ENCODE measurements at regions not wholly inside any gene's neighbourhood (a gene's known extent, or its start where the extent isn't known, plus 50 kb on each side); places are given as distances from the start of the nearest gene placed in this dataset.

DNA sequence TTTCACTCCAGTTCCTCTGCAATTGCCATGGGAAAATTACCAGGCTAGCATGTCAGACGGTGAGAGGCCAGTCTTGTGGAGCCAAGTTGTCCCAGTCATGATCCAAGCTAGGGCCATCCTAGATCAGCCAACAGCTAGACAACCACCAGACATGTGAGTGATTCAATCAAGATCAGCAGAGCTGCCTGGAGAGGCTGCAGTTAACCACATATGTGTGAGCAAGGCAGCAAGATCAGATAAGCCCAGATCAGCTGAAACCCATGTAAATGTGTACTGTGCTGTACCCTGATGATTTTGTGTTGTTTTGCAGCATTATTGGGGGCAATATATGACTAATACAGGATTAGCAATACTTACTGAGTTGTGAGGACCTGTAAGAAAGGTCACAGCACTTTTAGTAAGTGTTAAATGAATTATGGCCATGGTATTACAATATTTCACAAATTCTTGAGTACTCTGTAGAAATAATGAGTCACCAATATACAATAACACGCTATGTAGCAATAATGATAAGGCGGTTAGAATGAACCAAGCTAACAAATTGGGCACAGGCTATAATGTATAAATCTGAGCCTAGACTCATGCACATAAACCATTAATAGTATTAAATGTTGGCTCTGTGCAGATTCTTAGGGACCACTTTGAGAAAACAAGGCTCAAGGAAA lies 91.4 kb downstream of the SUDS3 start:
- no peak for DNase-seq

DNA sequence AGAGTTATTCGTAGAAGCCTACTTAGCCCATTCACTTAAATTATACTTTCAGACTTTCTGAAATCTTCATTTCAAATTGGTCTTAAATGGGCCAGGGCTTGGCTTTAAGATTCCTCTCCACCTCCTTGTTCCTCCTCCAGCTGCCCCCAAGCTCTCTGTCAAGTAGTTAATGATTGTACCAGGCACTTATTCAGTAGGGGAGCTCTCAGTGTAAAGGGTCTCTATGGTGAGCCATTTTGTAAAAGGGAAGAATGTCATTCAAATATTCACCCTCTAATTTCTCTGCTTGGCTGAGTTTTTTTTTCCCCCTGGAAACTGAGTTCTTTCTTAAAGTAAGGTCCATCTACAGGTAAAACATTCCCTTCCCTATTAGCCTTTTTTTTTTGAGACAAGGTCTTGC lies 96.6 kb downstream of the SUDS3 start:
- no peak for DNase-seq

DNA sequence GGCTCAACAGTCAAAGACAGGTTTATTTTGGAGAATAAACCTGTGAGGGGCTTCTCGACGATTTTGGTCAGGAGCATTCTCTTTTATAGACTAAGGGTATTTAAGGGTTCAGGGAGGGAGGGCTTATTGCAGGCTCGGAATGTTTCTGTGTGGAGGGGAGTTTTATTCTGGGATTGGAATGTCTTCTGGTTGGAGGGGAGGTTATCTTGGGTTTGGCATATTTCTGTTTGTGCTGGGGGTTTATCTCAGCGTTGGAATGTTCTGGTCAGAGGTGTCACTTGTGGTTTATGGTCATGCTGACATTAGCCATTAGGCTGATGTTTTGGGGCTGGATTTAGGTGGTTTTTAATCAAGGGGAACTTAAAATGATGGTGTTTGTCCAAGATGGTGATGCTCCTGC lies 103.9 kb downstream of the SUDS3 start:
- DNase-seq = no peak

DNA sequence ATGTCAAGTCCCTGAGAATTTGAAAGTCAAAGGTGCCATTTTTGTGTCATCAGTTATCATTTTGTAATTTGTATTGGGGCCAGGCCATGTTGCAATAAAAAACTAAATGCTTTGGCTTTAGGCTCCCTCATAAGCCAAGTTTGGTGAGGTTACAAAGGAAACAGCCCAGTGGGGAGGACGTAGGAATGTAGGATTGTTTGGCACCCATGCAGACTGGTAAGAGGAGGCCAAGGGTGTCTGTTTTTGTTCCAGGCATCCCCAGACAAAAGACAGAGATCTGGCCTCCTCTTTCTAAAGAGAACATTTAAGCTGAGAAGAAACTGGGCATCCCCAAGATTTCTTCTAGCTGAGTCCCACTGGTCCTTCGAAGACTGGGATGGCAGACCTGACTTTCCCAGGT lies 111.7 kb downstream of the SUDS3 start:
- DNase-seq = no peak

DNA sequence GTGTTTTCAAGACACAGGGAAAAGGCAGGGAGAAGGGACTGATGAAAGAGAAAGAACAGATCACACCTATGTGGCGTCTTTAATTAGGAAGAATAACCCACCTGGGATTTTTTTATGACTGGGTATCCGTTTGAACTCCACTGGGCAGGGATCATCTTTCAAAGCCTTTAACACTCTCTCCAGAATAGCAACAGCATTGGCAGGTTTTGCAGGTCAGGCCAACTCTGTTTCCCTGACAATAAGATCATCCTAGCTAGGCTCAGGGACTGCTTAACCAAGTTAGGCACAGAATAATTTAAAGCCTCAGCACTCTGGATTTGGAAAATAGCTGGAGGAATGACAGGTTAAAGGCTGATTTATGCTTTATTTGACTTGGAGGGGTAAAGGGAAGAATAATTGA lies 117.6 kb downstream of the SUDS3 start:
- peak; percentile 7 for DNase-seq

DNA sequence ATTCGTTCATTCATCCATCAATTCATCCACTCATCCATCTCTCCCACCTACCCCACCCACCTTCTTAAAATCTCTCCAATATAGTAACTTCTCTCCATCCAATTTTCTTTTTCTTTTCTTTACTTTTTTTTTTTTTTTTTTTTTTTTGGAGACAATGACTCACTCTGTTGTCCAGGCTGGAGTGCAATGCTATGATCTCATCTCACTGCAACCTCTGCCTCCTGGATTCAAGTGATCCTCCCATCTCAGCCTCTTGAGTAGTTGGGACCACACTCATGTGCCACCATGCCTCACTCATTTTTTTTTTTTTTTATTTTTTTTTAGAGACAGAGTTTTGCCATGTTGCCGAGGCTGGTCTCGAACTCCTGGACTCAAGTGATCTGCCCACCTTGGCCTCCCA lies 118.4 kb downstream of the SUDS3 start:
- DNase-seq = no peak

DNA sequence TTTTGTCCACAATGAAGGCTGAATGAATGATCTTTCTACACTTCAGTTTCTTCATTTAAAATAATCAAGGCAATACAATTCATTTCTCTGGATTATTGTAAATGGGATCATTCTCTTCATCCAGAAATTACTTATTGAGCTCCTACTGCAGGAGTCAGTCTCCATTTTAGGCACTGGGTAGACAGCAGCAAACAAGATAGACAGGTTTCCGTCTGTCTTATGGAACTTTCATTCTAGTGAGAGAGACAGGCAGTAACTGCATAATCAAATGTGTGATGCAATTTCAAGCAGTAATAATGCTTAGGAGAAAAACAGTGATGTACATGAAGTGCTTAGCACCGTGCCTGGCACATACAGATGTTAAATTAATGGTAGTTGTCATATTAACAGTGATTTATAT lies 118.9 kb downstream of the SUDS3 start:
- DNase-seq = no peak

DNA sequence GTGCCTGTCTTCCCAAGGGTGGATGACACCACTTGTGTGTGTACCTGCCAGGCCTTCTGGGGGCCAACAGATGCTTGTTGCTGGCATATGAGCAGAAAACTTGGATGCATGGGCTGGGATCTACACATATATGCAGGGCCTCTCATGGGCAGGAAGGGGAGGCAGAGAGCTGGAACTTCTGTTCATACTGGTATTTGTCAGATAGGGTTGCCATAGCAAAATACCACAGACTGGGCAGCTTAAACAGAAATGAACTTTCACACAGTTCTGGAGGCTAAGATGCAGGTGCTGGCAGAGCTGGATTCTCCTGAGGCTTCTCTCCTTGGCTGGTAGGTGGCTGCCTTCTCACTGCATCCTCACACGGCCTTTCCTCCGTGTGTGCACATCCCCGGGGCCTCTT lies 121.8 kb downstream of the SUDS3 start:
- DNase-seq = no peak

DNA sequence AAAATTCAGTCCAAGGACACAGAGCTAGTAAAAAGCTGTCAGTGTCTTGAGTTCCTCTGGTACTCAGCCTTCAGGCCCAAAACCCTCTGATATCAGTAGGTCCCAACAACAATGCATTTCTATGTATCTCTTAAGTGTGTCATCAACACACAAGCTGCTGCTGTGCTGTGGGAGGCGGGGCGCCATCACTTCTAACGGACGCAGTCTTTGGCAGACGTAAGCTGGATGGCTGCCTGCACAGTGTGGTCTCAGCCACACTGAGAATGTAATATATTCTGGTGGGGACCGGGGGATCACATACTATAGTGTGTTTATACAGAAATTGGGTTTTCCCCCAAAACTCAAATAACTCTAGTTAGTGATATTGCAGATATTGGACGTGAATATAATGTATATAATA lies 123.9 kb downstream of the SUDS3 start:
- no peak for DNase-seq

DNA sequence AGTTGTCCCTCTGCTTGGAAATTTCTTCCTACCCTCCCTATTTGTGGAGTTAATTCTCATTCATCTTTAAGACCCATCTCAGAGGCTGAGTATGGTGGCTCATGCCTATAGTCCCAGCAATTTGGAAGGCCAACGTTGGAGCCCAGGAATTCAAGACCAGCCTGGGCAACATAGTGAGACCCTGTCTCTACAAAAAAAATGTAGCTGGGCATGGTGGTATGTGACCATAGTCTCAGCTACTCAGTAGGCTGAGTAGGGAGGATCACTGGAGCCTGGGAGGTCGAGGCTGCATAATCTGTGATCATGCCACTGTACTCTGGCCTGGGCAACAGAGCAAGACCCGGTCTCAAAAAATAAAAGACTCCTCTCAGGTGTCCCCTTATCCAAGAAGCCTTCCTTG lies 125.1 kb downstream of the SUDS3 start:
- DNase-seq = no peak

DNA sequence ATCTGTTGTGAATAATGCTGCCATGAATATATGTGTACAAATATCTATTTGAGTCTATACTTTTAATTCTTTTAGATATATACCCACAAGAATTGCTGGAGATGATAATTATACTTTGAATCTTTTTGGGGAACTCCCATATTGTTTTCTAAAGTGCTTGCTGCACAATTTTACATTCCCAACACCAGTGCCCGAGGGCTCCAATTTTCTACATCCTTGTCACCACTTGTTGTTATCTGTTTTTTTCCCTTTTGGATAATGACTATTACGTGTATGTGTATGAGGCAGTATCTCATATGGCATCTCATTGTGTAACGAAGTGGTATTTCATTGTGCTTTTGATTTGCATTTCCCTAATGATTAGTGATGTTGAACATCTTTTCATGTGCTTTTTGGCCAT lies 127.1 kb downstream of the SUDS3 start:
- DNase-seq = no peak

DNA sequence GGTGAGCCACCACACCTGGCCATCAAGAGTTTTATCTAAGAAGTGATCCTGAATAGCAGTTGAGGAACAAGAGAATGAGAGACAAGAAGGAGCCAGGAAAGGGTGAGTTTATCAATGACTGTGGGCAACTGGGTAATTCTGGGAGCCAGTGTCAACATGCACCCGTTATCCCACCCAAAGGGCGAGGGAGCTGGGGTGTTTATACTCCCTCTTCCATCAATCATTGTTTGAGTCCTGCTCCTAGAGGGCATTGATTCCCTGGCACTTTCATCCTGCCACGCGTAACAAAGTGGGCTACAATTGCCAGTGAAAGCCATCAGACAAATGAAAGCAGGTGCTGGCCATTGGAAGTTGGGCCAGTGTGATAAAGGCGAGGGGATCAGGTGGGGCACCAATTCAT lies 136.3 kb downstream of the SUDS3 start:
- no peak for DNase-seq

DNA sequence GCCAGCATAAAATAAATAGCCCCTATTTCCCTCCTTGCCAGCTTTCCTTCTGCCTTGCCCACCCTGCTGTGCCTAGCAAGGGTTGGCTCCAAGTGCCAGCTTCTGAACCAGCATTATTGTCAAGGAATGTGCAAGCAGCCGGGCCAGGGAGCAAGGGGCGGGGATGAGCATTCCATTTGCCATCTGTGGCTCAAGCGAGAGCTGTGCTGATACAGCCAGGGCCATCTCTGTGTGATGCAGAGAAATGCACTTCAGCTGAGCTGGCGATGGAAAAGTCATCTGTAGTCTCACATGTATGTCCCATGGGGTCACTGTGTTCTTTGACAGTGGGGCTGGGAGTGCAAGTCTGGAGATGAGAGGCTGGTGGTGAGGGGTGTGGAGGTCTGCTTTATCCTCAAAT lies 137.3 kb downstream of the SUDS3 start:
- DNase-seq = no peak

DNA sequence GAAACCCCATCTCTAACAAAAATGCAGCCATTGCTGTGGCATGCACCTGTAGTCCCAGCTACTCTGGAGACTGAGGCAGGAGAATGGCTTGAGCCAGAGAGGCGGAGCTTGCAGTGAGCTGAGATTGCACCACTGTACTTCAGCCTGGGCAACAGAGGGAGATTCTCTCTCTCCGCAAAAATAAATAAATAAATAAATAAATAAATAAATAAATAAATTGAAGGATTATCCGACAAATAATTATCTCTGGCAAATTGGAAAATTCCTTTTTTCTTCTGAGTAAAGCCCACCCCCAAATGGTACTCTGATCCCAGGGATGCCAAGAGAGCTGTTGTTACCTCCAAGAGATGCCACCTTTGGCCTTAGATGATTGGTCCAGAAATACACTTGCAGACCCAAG lies 137.9 kb downstream of the SUDS3 start:
- DNase-seq = no peak

DNA sequence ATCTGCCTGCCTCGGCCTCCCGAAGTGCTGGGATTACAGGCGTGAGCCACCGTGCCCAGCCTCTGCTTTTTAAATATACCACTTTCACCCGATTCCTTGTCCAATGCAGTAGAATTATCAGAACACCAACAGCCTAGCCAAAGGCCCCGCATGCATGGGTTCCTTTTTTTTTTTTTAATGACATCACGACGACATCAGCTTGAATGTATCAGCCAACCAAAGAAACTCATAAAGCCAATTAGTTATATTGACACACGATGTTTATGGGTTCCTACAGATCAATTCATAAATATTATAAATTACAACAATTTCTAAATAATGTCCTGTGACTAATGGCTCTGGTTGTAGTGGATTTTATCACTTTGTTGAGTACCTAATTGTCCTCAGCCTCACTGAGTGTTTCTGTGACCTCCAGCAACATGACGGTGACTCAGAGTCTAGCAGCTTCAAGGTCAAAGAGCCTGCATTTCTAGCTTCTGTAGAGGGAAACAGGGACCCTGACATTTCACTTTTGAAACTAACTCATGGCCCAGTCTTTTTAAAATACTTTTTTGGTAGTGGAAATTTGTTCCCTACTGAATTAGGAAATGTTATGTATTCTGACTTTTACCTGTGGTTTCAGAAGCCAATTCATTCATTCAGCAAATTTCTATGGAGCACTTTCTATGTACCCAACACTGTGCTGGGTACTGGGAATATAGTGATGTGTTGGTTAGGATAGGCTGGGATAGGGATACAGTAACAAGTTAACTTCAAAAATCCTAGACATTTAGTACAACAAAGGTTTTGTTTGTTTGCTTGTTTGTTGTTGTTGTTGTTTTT lies 144.1 kb downstream of the SUDS3 start:
- no peak for DNase-seq

DNA sequence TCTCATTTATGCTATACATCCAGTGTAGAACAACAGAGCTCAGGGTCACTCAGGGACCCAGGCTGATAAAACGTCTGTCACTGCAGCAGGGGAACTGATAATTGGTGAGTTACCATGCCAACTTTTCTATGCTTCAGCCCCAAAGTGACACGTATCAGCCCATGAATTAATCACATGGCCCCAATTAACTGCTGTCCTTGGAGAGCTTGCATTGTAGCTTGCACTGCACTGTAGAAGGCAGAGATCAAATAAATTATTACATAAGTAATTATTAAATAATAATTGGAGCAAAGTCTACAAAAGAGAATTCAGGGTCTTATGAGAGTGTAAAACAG lies 144.6 kb downstream of the SUDS3 start:
- no peak for DNase-seq

DNA sequence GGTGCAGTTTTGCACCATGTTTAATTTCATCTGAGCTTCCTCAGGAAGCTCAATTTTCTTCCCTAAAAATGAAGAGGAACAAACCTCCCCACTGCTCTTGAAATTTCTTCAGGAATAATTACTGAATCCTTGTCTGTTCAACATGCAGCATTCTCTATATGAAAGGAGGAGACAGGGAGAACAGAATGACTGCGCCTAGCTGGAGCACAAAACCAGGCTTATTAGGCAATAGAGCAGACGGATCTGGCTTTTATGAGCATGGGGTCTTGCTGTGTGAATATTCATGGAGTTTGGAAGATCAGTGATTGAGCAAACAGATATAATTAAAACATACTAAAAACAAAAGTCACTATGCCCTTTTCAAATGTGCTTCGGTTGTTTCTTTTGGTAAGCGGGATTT lies 148.1 kb downstream of the SUDS3 start:
- DNase-seq = no peak

DNA sequence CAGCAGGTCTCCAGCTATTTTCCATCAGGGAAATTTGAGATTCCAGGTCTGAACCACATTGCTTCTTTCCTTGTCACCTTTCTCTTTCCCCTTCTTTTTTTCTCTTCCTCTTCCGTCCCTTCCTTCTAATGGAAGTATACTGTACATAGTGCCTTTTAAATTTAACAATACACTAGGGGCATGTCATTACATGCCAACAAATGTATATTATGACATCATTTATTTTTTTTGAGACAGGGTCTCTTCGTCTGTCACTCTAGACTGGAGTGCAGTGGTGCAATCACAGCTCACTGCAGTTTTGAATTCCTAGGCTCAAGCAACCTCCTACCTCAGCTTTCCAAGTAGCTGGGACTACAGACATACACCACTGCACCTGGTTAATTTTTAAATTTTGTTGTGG lies 148.9 kb downstream of the SUDS3 start:
- no peak for DNase-seq

DNA sequence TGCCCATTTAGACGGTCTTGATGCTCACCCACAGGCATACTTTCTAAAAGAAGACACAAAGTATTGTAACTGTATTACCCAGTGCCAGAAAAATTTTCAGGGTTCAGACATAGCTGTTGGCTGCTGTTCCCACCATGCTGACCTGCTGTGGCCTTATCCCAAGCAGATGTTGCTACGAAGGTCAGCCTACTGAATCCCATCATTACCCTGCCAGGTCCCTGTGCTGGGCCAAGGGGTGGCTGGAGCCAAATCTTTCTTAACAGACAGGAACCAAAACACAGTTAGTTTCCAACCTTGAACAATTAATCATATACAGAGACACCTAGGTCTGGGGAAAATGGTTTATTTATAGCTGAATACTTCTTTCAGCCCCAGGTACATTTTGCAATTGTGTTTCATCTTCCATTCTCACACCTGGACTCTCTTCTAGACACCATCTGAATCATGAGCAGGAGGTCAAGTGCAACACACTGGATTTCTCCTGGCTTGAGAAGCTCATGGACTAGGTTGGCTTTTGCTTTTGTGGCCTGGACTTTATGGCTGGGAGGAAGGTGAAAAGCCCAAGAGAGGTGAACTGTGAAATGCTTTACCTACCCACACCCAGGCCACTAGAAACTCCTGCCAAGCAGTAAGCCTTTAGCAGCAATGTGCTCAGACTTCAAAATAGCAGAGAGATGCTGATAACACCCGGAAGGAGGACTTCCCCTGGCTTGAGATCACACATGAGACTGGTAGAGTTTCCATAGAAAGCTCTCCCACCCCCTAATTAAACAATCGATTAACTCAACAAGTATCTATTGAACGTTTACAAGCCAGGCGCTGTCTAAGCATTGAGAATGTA lies 150.1 kb downstream of the SUDS3 start:
- DNase-seq = no peak

DNA sequence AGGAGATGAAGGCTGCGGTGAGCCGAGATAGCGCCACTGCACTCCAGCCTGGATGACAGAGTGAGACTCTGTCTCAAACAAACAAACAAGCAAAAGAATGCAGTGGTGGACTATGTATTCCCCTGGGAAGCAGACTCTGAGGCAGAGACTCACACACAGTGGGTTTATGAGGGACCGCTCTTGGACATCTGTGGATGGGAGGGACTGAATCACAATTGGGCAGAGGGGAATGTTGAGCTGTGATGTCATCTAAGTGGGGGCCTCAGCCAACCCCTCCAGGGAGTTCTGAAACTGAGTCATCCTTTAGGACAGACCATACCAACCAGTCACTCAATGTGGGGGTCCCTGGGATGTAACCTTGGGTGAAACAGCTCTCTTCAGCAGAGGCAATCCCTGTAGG lies 151.0 kb downstream of the SUDS3 start:
- DNase-seq = no peak

DNA sequence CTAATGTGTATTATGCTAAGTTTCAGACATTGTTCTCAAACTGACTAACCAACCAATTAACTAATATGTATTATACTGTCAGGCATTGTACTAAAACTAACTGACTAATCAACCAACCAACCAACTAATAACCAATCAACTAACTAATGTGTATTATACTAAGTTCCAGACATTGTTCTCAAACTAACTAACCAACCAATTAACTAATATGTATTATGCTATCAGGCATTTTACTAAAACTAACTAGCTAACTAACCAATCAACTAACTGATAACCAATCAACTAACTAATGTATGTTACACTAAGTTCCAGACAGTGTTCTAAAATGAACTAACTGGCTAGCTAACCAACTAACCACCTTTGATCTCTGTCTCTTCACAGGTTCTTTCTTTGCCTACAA lies 152.3 kb downstream of the SUDS3 start:
- DNase-seq = no peak

DNA sequence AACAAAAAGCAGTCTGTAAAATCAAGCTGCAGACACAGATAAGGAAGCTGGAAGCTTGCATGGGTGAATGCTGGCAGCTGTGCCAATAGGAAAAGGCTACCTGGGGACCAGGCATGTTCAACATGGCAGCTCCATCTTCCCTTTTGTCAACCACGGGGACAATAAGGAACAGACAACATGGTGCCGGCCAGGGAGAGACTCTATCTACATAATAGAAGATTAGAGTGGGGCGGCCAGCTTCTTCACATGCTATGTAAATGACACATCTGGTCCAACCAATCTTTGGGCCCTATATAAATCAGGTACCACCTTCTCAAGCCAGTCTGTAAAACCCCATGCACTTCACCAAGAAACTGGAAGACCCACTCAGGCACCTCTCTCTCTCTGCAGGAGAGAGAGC lies 157.6 kb downstream of the SUDS3 start:
- no peak for DNase-seq

DNA sequence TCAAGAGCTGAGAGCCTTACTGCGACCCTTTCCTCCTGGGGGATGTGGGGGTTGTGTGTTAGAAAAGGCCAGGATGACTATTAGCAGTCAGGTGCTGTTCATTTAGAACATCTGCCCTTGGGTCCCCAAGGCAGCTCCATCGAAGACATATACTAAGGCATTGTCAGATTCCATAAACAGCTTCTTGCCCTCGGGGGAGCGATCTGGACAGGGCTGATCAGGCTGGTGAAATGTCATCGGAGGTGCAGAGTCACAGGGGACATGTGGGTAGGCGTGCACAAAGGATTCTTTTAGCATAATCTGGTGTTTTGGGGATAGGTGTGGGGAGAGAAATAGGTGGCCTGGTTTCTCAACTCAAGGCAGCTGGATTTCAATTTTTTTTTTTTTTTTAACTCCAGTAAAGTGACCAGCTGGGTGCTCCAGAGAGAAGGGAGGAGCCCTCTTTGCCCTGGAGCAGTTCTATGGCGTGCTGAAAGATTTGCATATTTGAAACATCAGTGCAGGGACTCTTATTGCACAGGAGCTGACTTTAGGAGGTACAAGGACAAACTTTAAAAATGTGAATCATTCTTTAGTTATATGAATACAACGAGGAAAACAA lies 160.1 kb downstream of the SUDS3 start:
- no peak for DNase-seq

DNA sequence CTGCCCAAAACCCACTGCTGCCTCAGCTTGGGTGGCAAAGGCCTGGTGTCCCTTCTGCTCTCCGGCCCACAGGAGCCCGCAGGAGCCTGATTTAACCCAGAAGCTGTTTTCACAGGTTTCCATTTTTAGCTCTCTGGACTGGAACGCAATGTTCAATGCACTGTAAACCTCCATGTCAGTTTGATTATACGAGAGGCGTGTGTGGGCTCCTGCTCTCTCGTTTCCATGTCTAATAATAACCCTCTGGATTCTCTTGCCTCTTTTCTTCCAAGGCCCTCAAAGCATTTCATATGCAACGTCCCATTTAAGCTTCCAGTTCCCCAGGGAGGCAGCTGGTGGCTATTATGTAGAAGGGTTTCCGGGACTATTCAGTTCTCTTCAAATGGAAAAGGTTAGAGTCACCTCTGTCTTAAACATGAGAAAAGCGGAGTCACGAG lies 161.1 kb downstream of the SUDS3 start:
- DNase-seq = no peak

All from NCI-H1105 treated with DMSO at 0.1 percent for 48 hours (cell line).